ENCODE measurements at regions not wholly inside any gene's neighbourhood (a gene's known extent, or its start where the extent isn't known, plus 50 kb on each side); places are given as distances from the start of the nearest gene placed in this dataset.

DNA sequence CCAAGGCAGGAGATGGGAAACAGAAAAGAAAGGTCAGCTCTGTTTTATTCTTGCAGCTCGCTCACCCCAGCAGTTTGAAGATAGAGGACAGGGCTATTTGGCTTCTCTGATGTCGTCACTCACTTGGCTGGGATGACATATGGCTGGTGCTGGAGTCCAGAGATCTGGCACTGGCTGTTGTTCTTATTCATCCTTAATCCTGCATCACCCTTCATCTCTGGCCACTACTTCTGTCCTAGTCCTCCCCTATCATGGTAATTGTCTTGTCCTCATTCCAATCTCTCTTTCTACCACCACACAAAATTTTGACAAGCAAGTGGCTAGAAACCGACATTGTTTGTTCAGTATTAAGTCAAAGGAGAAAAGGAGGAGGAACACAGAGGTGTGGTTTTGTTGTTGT lies 103.8 kb upstream of the PDE4B start:
- TF ChIP-seq EZH2 (IDR thresholded peaks at IDR 0.05; ENCODE audit: insufficient read depth, poor library complexity, severe bottlenecking) (no peak), EZH2phosphoT487 (IDR thresholded peaks at IDR 0.05; ENCODE audit: insufficient read depth, low read depth) (no peak)

Measured in GM23248 (cell line).